Testis (tissue), 2 donors: ENCODE measurements at regions not wholly inside any gene's neighbourhood (a gene's known extent, or its start where the extent isn't known, plus 50 kb on each side); places are given as distances from the start of the nearest gene placed in this dataset.

Experiments used
- POLR2A ChIP-seq: fragments of 450-650 bp; IDR thresholded peaks from one replicate; pipeline ENCODE4 v1.6.1; 2017; ENCODE audit warnings: antibody characterized with exemption, mild to moderate bottlenecking, moderate library complexity
- TF ChIP-seq, protein P1 (sequence below), 3 experiments: fragments of 450-650 bp in 2 of 3; fragments of 200-600 bp in 1 of 3; sonication (generic) in 1 of 3; IDR thresholded peaks; one replicate each; pipeline ENCODE4 v1.5.1; 2016 to 2019; ENCODE audit warnings: antibody characterized with exemption in 3 of 3, mild to moderate bottlenecking in 2 of 3, moderate library complexity in 1 of 3

DNA sequence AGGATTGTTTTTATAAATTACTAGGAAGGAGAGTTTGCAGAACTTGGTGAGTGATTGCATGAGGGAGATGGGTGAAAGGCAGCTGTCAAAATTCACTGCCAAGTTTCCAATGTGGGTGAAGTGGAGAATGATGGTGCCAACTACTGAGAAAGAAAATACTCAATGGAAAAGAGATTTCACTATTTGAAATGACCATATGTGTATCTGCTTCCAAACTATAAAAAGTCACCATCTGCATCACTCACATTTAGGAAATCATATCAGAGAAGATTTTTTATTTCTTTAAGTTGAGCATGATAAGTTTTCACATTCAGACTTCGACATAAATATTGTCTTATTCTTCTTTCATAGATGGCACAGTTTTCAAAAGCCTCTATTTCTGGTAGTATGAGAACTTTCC lies 570.0 kb upstream of the DSEL start:
- TF ChIP-seq, protein P1, sequence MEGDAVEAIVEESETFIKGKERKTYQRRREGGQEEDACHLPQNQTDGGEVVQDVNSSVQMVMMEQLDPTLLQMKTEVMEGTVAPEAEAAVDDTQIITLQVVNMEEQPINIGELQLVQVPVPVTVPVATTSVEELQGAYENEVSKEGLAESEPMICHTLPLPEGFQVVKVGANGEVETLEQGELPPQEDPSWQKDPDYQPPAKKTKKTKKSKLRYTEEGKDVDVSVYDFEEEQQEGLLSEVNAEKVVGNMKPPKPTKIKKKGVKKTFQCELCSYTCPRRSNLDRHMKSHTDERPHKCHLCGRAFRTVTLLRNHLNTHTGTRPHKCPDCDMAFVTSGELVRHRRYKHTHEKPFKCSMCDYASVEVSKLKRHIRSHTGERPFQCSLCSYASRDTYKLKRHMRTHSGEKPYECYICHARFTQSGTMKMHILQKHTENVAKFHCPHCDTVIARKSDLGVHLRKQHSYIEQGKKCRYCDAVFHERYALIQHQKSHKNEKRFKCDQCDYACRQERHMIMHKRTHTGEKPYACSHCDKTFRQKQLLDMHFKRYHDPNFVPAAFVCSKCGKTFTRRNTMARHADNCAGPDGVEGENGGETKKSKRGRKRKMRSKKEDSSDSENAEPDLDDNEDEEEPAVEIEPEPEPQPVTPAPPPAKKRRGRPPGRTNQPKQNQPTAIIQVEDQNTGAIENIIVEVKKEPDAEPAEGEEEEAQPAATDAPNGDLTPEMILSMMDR (IDR thresholded peaks at IDR 0.05), result no peak
- no peak for TF ChIP-seq POLR2A
